ENCODE measurements at regions not wholly inside any gene's neighbourhood (a gene's known extent, or its start where the extent isn't known, plus 50 kb on each side); places are given as distances from the start of the nearest gene placed in this dataset.

GRCh38 chr2:222797871-222798270 lies 63.0 kb upstream of the ACSL3 start:
- DNase-seq (ENCODE audit: low spot score): no peak

- DNase-seq (ENCODE audit: low spot score): no peak
Observed at GRCh38 chr2:222798528-222798927, 62.3 kb upstream of the ACSL3 start.

GRCh38 chr2:222799262-222799918 lies 61.4 kb upstream of the ACSL3 start:
- DNase-seq (ENCODE audit: low spot score): no peak

- no peak for DNase-seq (ENCODE audit: low spot score)
Observed at GRCh38 chr2:222802514-222803196, 58.2 kb upstream of the ACSL3 start.

GRCh38 chr2:222804351-222804750 lies 56.5 kb upstream of the ACSL3 start:
- no peak for DNase-seq (ENCODE audit: low spot score)

- no peak for DNase-seq (ENCODE audit: low spot score)
Observed at GRCh38 chr2:222805591-222806304, 55.1 kb upstream of the ACSL3 start.

- no peak for DNase-seq (ENCODE audit: low spot score)
Observed at GRCh38 chr2:222806526-222807137, 54.2 kb upstream of the ACSL3 start.

GRCh38 chr2:222807431-222807830 lies 53.4 kb upstream of the ACSL3 start:
- DNase-seq (ENCODE audit: low spot score): no peak

- DNase-seq (ENCODE audit: low spot score): no peak
Observed at GRCh38 chr2:222809582-222809981, 51.3 kb upstream of the ACSL3 start.

- DNase-seq (ENCODE audit: low spot score): no peak
Observed at GRCh38 chr2:222810044-222810443, 50.8 kb upstream of the ACSL3 start.

Measured in iPS-NIHi11 (cell line).